CD8-positive, alpha-beta memory T cell (primary cell): ENCODE measurements at regions not wholly inside any gene's neighbourhood (a gene's known extent, or its start where the extent isn't known, plus 50 kb on each side); places are given as distances from the start of the nearest gene placed in this dataset.

Source experiments
- CTCF ChIA-PET: fragments of 350-600 bp; sonication (Branson Sonifier 250); formaldehyde crosslinking; loops from one replicate; lab custom pipeline; 2021; ENCODE audit warnings: antibody characterized with exemption; lab: Charles Lee
- POLR2A ChIA-PET: fragments of 350-600 bp; sonication (Branson Sonifier 250); formaldehyde crosslinking; loops from one replicate; lab custom pipeline; 2021; ENCODE audit warnings: antibody characterized with exemption; lab: Charles Lee
- DNase-seq, 5 donors: peaks; one replicate each; pipeline versions ENCODE4 v3.0.0 to v3.0.0-alpha.2; 2020 to 2022; ENCODE audit warnings: mixed read lengths in 1 of 5
- H3K27ac ChIP-seq: one replicate; pipeline ENCODE4 v1.7.0; 2013; ENCODE audit warnings: low read depth, mild to moderate bottlenecking, low read length, moderate library complexity
- H3K27me3 ChIP-seq: 2 replicates; pipeline ENCODE4 v1.7.0; 2013; ENCODE audit warnings: low read length, mild to moderate bottlenecking; ENCODE audit not compliant: insufficient read depth, poor library complexity, severe bottlenecking
- H3K36me3 ChIP-seq: 2 replicates; pipeline ENCODE4 v1.7.0; 2013; ENCODE audit warnings: mild to moderate bottlenecking, low read length, moderate library complexity; ENCODE audit not compliant: insufficient read depth
- H3K4me1 ChIP-seq: 2 replicates; pipeline ENCODE4 v1.7.0; 2013; ENCODE audit warnings: mild to moderate bottlenecking, low read length, moderate library complexity; ENCODE audit not compliant: insufficient read depth
- H3K4me3 ChIP-seq: 2 replicates; pipeline ENCODE4 v1.7.0; 2013; ENCODE audit warnings: mild to moderate bottlenecking, low read length
- H3K9me3 ChIP-seq: 2 replicates; pipeline ENCODE4 v1.7.0; 2013; ENCODE audit warnings: mild to moderate bottlenecking, low read length
- H3K27ac Mint-ChIP-seq, 8 donors: one replicate each; pipeline ENCODE4 v1.8.0; 2020 to 2021; ENCODE audit warnings: mixed read lengths in 8 of 8, mild to moderate bottlenecking in 6 of 8, inconsistent platforms in 3 of 8, moderate library complexity in 3 of 8
- H3K27me3 Mint-ChIP-seq, 2 donors: one replicate each; pipeline ENCODE4 v1.8.0; 2020 to 2021; ENCODE audit warnings: mixed read lengths in 2 of 2, mild to moderate bottlenecking in 1 of 2, moderate library complexity in 1 of 2
- H3K36me3 Mint-ChIP-seq, 3 donors: one replicate each; pipeline ENCODE4 v1.8.0; 2020 to 2021; ENCODE audit warnings: mixed read lengths in 3 of 3, inconsistent platforms in 1 of 3, mild to moderate bottlenecking in 1 of 3
- H3K4me1 Mint-ChIP-seq, 3 donors: one replicate each; pipeline ENCODE4 v1.8.0; 2020 to 2021; ENCODE audit warnings: mixed read lengths in 3 of 3, inconsistent platforms in 1 of 3, mild to moderate bottlenecking in 1 of 3
- H3K4me3 Mint-ChIP-seq, 7 donors: one replicate each; pipeline ENCODE4 v1.8.0; 2020 to 2021; ENCODE audit warnings: mixed read lengths in 7 of 7, mild to moderate bottlenecking in 6 of 7, moderate library complexity in 4 of 7, inconsistent platforms in 2 of 7
- H3K9me3 Mint-ChIP-seq, 5 donors: one replicate each; pipeline ENCODE4 v1.8.0; 2020 to 2022; ENCODE audit warnings: mixed read lengths in 5 of 5, mild to moderate bottlenecking in 3 of 5, moderate library complexity in 2 of 5, inconsistent platforms in 1 of 5

DNA sequence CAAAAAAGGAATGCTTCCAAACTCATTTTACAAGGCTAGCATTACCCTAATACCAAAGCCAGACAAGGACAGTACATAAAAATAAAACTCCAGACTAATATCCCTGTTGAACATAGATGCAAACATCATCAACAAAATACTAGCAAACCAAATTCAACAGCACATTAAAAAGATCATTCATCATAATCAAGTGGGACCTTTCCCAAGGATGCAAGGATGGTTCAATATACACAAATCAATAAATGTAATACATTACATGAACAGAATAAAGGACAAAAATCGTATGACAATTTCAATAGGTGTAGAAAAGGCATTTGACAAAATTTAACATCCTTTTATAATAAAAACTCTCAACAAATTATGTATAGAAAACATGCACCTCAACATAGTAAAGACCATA is 66.6 kb upstream of the CNR1 start:
- Histone ChIP-seq H3K27ac (no peak overlapping the region), H3K4me3 (no peak overlapping the region), H3K4me1 (no peaks in the 10 kb centered on the region), H3K9me3 (peaks cover 7% of the 10 kb centered on the region), H3K27me3 (no peaks in the 10 kb centered on the region), H3K36me3 (no peaks in the 10 kb centered on the region)
- Mint-ChIP-seq H3K27ac (no peak overlapping the region), H3K4me1 (no peaks in the 10 kb centered on the region), H3K4me3 (no peak overlapping the region), H3K27me3 (peaks cover 0 to 2% of the 10 kb centered on the region in 2 donors), H3K9me3 (peaks cover 24 to 36% (median 31%) of the 10 kb centered on the region in 5 donors), H3K36me3 (peaks cover 0 to 4% (median 1%) of the 10 kb centered on the region in 3 donors)
- ChIA-PET CTCF (no interaction called here), POLR2A (no interaction called here)
- DNase-seq: no peak

DNA sequence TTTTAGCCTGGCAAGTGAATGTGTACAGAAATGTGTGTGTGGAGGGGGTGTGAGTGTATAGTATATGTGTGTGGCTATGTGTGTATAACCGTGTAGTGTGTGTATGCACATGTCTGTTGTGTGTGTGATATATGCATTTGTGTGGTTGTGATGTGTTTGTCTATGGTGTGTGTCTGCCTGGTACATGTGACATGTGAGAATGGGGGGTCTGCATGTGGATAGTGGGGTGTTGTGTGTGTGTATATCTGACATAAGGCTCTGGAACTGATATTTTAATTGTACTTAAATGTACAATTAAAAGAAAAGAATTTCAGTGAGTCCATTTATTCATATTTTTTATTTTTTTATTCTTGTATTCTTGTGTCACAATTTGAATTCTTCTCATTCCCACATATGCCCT is 57.2 kb upstream of the CNR1 start:
- Histone ChIP-seq H3K27me3 (no peaks in the 10 kb centered on the region), H3K4me3 (no peak overlapping the region), H3K4me1 (no peaks in the 10 kb centered on the region), H3K27ac (no peak overlapping the region), H3K36me3 (no peaks in the 10 kb centered on the region), H3K9me3 (no peaks in the 10 kb centered on the region)
- CTCF ChIA-PET: no interaction called here
- Mint-ChIP-seq H3K27me3 (peaks cover 0 to 4% of the 10 kb centered on the region in 2 donors), H3K9me3 (peaks cover 0 to 4% (median under 1%) of the 10 kb centered on the region in 5 donors), H3K27ac (no peak overlapping the region), H3K4me3 (no peak overlapping the region), H3K4me1 (no peaks in the 10 kb centered on the region), H3K36me3 (no peaks in the 10 kb centered on the region)
- POLR2A ChIA-PET: no interaction called here
- DNase-seq: no peak

- no peaks in the 10 kb centered on the region for H3K4me1 Mint-ChIP-seq
- H3K4me3 ChIP-seq: no peak overlapping the region
- DNase-seq: no peak
- peaks cover 0 to 1% (median 0%) of the 10 kb centered on the region in 3 donors for H3K36me3 Mint-ChIP-seq
- H3K9me3 ChIP-seq: no peaks in the 10 kb centered on the region
- no peaks in the 10 kb centered on the region for H3K27me3 Mint-ChIP-seq
- ChIA-PET POLR2A (no interaction called here), CTCF (interaction anchor here (1.0 kb wide), 1 partner anchor 9 kb away, joined by 3 read pairs; no protein-coding TSS in a partner anchor)
- no peak overlapping the region for H3K27ac ChIP-seq
- no peak overlapping the region for H3K27ac Mint-ChIP-seq
- H3K27me3 ChIP-seq: no peaks in the 10 kb centered on the region
- H3K4me1 ChIP-seq: no peaks in the 10 kb centered on the region
- H3K36me3 ChIP-seq: no peaks in the 10 kb centered on the region
- no peak overlapping the region for H3K4me3 Mint-ChIP-seq
- peaks cover 0 to 2% (median 0%) of the 10 kb centered on the region in 5 donors for H3K9me3 Mint-ChIP-seq
These were observed 54.3 kb upstream of the CNR1 start for GRCh38 chr6:88220493-88220892.

- H3K27me3 ChIP-seq: no peaks in the 10 kb centered on the region
- H3K4me3 Mint-ChIP-seq: no peak overlapping the region
- DNase-seq: no peak
- no peaks in the 10 kb centered on the region for H3K36me3 ChIP-seq
- POLR2A ChIA-PET: no interaction called here
- H3K27me3 Mint-ChIP-seq: no peaks in the 10 kb centered on the region
- H3K36me3 Mint-ChIP-seq: peaks cover 0 to 1% (median 0%) of the 10 kb centered on the region in 3 donors
- no peaks in the 10 kb centered on the region for H3K4me1 Mint-ChIP-seq
- H3K4me1 ChIP-seq: no peaks in the 10 kb centered on the region
- H3K9me3 Mint-ChIP-seq: no peaks in the 10 kb centered on the region
- CTCF ChIA-PET: no interaction called here
- no peak overlapping the region for H3K27ac Mint-ChIP-seq
- H3K27ac ChIP-seq: no peak overlapping the region
- no peaks in the 10 kb centered on the region for H3K9me3 ChIP-seq
- no peak overlapping the region for H3K4me3 ChIP-seq
These were observed 50.0 kb upstream of the CNR1 start for GRCh38 chr6:88216182-88216581.
